HK-2 (cell line): ENCODE measurements at regions not wholly inside any gene's neighbourhood (a gene's known extent, or its start where the extent isn't known, plus 50 kb on each side); places are given as distances from the start of the nearest gene placed in this dataset.

Experiments used
- DNase-seq: peaks from one replicate; pipeline ENCODE4 v3.0.0-alpha.2; 2018; ENCODE audit not compliant: unreplicated experiment

DNA sequence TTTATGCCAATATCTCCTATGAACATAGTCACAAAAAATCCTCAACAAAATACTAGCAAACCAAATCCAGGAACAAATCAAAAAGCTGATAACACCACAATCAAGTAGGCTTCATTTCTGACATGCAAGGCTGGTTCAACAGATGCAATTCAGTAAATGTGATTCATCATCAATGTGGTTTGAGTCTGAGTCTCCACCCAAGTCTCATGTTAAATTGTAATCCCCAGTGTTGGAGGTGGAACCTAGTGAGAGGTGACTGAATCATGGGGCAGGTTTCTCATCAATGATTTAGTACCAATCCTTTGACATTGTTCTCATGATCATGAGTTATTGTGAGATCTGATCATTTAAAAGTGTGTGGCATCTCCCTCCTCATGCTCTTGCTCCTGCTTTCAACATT lies 1072.7 kb downstream of the NR2F1-AS1 start:
- no peak for DNase-seq

GRCh38 chr5:92505925-92506324 lies 1075.1 kb downstream of the NR2F1-AS1 start:
- DNase-seq: no peak

GRCh38 chr5:92505145-92505544 lies 1075.9 kb downstream of the NR2F1-AS1 start:
- DNase-seq: no peak

GRCh38 chr5:92504346-92504745 lies 1076.7 kb downstream of the NR2F1-AS1 start:
- no peak for DNase-seq

- DNase-seq: no peak
Measured at GRCh38 chr5:92500752-92501151, 1080.3 kb downstream of the NR2F1-AS1 start.

- no peak for DNase-seq
Measured at GRCh38 chr5:92496545-92496944, 1084.5 kb downstream of the NR2F1-AS1 start.

DNA sequence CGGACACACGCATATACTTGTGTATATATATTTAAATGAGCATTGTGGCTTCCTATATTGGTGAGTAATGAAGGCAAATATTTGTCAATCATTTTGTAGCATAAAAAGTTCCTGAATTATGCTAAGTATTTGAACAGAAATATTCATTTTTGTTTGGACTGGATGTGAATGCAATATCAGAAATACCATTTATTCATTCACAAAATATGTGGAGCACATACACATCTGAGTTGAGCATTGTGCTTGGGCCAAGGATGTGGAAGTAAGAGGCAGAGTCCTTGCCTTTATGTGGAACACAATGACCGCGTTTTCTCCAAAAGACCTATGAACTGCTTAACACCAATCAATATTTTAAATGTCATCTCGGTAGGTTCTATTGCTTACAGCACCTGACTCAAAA lies 1086.5 kb downstream of the NR2F1-AS1 start:
- DNase-seq: no peak

- DNase-seq: no peak
Measured at GRCh38 chr5:92492908-92493307, 1088.1 kb downstream of the NR2F1-AS1 start.

DNA sequence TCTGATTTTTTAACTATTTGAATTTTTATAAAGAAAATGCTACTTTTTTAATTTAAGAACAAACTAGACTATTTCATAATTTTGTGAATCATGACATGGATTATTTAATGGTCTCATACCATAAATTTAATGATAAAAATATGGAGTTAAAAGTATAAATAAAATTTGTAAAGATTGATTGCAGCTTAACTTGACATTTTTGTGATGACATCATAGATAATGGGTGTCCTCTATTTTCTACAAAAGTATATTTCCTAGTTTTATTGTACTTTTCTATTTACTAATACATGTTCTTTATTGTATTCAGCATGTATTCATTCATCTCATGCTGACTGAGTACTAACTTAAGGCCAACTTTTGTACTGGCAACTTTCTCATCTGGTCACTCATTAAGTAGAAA lies 1096.5 kb downstream of the NR2F1-AS1 start:
- no peak for DNase-seq

DNA sequence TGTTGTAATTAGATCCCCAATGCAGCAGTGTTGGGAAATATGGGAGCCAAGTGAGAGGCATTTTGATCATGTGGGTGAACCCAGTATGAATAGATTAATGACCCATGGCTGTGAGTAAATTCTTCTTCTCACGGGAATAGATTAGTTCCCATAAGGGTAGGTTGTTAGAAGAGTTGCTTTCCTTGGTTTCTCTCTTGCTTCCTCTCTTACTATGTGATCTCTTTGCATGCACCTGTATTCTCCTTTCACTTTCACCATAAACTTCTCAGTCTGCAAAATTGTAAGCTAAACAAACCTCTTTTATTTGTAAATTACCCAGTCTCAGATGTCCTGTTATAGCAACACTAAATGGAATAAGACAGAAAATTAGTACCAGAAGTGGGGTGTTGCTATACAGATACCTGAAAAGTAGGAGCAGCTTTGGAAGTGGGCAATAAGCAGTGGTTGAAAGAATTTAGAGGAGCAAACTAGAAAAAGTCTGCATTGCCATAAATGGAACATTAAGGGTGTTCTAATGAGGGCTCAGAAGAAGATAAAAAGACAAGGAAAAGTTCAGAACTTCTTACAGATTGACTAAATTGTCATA lies 1090.0 kb upstream of the ARRDC3 start:
- no peak for DNase-seq

- no peak for DNase-seq
Measured at GRCh38 chr5:92471861-92472260, 1088.7 kb upstream of the ARRDC3 start.

DNA sequence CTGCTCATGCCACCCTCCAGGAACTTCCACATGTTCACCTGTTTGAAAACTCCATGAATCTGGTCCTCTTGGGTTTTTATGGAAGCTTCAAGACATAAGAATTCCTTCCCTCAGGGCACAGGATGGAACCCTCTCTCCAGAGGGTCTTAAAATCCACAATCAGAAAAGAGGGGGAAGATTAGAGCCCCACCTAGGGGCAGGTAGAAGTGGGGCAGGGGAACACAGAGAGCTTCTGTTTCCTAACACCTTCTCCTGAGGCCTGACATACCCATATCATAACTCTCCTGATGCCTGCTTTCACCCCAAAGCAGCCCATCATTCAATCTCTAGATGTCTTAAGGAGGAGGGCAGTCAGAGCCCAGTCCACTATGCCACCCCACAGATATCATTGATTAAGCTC lies 1087.7 kb upstream of the ARRDC3 start:
- DNase-seq: no peak

DNA sequence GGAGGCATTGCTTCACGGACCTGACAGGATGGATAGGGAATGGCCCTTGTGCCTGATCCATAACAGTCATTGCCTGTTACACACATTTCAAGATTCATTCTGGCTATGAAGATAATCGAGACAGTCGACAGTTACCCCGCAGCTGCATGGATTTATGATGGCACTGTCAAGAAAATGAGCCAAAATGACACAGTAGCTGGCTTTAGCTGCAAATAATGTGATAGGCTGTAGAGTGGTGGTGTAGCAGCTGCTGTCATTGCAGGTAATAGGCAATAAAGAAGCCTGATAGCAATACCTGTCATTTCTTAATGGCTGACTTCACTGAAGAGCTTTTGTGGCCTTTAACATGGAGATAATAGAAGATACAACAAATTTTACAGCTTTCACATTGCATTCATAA lies 1085.2 kb upstream of the ARRDC3 start:
- no peak for DNase-seq

GRCh38 chr5:92467695-92468094 lies 1084.6 kb upstream of the ARRDC3 start:
- DNase-seq: no peak

DNA sequence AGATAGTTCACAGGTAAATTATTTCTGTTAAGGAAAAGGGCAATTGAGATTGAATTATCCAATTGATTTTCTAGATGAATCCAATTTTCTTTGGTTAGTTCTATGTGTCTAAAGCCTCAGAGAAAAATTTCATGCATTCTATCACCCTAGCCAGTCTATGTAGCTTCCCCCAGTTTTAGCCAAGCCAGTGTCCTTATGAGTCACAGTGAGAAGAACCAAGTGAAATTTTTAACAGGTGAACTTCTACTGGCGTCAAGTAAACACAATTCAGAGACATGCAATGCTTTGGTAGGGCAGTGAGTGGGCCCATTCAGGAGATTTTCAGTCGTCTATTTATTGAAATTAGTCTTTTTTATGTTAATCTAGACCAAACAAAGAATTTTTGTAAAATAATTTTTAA lies 1077.4 kb upstream of the ARRDC3 start:
- no peak for DNase-seq

DNA sequence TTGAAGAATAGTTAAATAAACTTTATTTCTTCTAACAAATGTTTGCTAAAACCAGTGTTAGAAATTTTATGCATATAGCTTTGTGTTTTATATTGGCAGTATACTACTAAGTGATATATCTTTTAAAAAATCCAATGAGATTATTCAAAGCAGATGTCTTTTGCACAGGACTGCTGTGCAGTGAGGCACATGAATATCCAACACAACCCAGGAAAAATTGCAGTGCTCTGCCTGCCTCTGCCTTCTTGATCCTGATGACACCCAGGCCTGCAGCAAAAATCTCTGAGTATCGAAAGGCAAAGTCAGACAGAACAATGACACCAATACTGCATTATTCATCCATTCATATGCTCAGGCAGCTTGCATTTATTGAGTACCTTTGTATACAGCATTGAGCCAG lies 1076.5 kb upstream of the ARRDC3 start:
- no peak for DNase-seq

DNA sequence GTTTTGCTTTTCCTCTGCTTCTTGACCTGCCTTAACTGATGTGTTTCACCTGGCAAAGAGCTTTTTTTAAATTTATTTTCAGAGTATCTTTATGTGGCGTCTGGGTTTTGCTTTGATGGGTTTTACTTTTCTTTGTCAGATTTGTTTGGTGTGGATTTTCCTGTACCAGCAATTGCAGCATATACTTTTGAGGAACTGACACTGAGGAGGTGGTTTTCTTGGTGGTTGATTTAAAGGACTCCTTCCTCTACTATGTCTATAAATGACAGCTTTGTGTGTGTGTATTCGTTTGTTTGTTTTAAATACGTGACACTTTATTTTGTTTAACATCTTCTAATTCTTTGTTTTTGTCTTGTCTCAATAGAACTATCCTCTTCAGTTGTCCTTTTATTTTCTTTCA lies 1071.9 kb upstream of the ARRDC3 start:
- DNase-seq: no peak

DNA sequence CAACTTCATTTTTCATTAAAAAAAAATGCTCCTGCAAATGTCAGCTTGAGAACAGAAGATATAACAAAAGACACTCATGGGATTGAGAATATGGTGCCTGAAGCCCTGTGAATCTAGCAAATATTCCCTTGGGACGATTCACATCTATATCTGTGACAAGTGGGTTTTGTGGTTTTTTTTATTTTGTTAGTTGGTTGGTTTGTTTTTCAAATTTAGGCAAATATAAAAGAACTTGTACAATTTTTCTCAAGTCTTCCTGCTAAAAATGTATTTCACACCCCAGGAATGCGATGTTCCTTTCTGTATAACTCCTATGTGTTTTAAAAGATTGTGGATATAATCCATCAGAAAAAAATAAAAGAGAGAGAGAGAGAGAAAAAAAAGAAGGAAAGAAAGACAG lies 1061.8 kb upstream of the ARRDC3 start:
- no peak for DNase-seq

- no peak for DNase-seq
Measured at GRCh38 chr5:92435781-92436180, 1052.7 kb upstream of the ARRDC3 start.

DNA sequence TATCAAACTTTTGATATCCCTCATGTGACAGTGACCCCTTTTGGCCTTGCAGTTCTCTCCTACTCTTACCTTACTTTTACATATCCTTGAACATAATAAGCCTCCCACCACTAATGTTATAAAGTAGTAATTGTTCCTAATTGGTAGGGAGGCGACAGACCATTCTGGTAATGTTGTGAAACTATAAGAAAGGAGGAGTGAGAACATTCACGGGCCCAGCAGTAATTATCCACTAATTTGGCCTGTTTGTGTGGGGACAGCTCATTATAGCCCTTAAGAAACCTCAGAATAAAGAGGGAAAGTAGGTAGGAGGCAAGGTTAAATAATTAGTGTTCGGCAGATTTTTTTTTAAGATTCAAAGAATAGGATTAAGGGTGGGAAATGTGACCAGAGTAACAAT lies 1046.5 kb upstream of the ARRDC3 start:
- no peak for DNase-seq

DNA sequence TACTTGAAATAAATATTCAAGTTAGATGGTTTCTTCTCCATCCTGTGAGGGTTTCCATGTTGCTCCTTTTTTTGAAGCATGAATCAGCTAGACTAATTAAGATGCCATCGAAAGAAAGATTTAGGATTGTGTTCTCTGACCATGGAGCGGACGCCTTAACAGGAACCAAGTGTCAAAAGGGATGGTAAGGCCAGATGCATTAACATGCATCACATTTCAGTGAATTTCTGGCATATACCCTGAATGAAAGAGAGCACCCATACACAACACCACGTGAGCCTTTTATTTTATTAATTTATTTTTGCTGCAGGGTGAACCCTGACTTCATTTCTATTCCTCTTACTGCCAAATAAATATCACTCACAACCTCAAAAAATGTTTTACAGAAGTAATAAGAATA lies 1045.3 kb upstream of the ARRDC3 start:
- no peak for DNase-seq

GRCh38 chr5:92424785-92425426 lies 1041.8 kb upstream of the ARRDC3 start:
- no peak for DNase-seq

GRCh38 chr5:92421942-92422341 lies 1038.8 kb upstream of the ARRDC3 start:
- DNase-seq: no peak

DNA sequence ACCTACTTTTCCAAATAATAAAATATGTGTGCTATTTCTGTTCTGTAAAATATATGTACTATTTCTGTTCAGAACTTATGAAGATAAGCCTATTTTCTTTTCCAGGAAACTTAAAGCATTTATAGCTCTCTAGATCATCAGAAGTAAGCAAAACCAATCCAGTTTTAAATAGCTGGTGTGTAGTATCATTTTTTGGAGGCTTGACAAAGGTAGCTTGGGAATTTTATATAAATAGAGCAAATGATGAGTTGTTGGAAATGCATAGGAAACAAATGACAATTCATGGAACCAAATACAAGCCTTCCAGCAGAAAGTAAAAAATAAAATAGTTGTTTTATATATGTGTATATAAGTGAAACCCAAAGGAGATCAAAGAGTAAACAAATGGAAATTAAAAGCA lies 1038.1 kb upstream of the ARRDC3 start:
- DNase-seq: no peak
